ENCODE measurements at regions not wholly inside any gene's neighbourhood (a gene's known extent, or its start where the extent isn't known, plus 50 kb on each side); places are given as distances from the start of the nearest gene placed in this dataset.
"Not testable (repeated sequence)": the region's sequence is repeated elsewhere in the genome, so short reads cannot be mapped to it uniquely, and the experiment has no call there.

GRCh38 chr17:77792626-77793025 is 165.9 kb upstream of the TNRC6C start:
- no peak for DNase-seq

GRCh38 chr17:77793146-77793970 is 165.1 kb upstream of the TNRC6C start:
- DNase-seq = no peak

GRCh38 chr17:77793971-77794235 is 164.6 kb upstream of the TNRC6C start:
- no peak for DNase-seq

GRCh38 chr17:77794846-77795245 is 163.7 kb upstream of the TNRC6C start:
- DNase-seq = no peak

GRCh38 chr17:77795685-77796084 is 162.8 kb upstream of the TNRC6C start:
- DNase-seq = no peak

GRCh38 chr17:77796176-77796860 is 162.2 kb upstream of the TNRC6C start:
- DNase-seq = no peak

GRCh38 chr17:77798031-77798430 is 160.5 kb upstream of the TNRC6C start:
- DNase-seq = no peak

- no peak for DNase-seq
Measured at GRCh38 chr17:77798481-77798880, 160.0 kb upstream of the TNRC6C start.

GRCh38 chr17:77800816-77801215 is 157.7 kb upstream of the TNRC6C start:
- no peak for DNase-seq

GRCh38 chr17:77801545-77802332 is 156.8 kb upstream of the TNRC6C start:
- DNase-seq = no peak

- DNase-seq = no peak
Measured at GRCh38 chr17:77802333-77802615, 156.2 kb upstream of the TNRC6C start.

- DNase-seq = no peak
Measured at GRCh38 chr17:77802811-77803220, 155.7 kb upstream of the TNRC6C start.

- DNase-seq = no peak
Measured at GRCh38 chr17:77803726-77804125, 154.8 kb upstream of the TNRC6C start.

GRCh38 chr17:77804796-77805426 is 153.6 kb upstream of the TNRC6C start:
- DNase-seq = no peak

GRCh38 chr17:77805970-77806369 is 152.5 kb upstream of the TNRC6C start:
- not testable (repeated sequence) for DNase-seq

- DNase-seq = no peak
Measured at GRCh38 chr17:77807051-77807745, 151.3 kb upstream of the TNRC6C start.

GRCh38 chr17:77807746-77808441 is 150.6 kb upstream of the TNRC6C start:
- DNase-seq = no peak

- no peak for DNase-seq
Measured at GRCh38 chr17:77808686-77809425, 149.6 kb upstream of the TNRC6C start.

GRCh38 chr17:77809814-77810213 is 148.7 kb upstream of the TNRC6C start:
- no peak for DNase-seq

GRCh38 chr17:77810536-77810935 is 148.0 kb upstream of the TNRC6C start:
- DNase-seq = no peak

- no peak for DNase-seq
Measured at GRCh38 chr17:77811521-77811920, 147.0 kb upstream of the TNRC6C start.
